Loucy (cell line): ENCODE measurements at regions not wholly inside any gene's neighbourhood (a gene's known extent, or its start where the extent isn't known, plus 50 kb on each side); places are given as distances from the start of the nearest gene placed in this dataset.

Source experiments
- EZH2phosphoT487 ChIP-seq: fragments of 200-600 bp; IDR thresholded peaks from 2 replicates; pipeline ENCODE4 v1.6.1; 2018; ENCODE audit warnings: antibody characterized with exemption, mild to moderate bottlenecking, moderate library complexity, borderline replicate concordance
- TF ChIP-seq, protein P1 (sequence below): fragments of 200-600 bp; sonication (generic); conservative IDR thresholded peaks from 2 replicates; pipeline ENCODE4 v1.5.1; 2014; ENCODE audit warnings: mild to moderate bottlenecking, antibody characterized with exemption, low read length

DNA sequence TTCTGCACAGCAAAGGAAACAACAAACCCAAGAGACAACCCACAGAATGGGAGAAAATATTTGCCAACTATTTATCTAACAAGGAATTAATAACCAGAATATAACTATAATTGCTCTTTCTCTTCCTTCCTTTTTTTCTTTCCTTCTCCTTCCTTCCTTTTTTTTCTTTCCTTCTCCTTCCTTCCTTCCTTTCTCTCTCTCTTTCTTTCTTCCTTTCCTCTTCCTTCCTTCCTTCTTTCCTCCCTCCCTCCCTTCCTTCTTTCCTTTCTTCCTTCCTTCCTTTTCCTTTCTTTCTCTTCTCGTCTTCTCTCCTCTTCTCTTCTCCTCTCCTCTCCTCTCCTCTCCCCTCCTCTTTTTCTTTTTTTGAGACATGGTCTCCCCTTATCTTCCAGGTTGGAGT lies 345.4 kb upstream of the ARRDC4 start:
- TF ChIP-seq, protein P1, sequence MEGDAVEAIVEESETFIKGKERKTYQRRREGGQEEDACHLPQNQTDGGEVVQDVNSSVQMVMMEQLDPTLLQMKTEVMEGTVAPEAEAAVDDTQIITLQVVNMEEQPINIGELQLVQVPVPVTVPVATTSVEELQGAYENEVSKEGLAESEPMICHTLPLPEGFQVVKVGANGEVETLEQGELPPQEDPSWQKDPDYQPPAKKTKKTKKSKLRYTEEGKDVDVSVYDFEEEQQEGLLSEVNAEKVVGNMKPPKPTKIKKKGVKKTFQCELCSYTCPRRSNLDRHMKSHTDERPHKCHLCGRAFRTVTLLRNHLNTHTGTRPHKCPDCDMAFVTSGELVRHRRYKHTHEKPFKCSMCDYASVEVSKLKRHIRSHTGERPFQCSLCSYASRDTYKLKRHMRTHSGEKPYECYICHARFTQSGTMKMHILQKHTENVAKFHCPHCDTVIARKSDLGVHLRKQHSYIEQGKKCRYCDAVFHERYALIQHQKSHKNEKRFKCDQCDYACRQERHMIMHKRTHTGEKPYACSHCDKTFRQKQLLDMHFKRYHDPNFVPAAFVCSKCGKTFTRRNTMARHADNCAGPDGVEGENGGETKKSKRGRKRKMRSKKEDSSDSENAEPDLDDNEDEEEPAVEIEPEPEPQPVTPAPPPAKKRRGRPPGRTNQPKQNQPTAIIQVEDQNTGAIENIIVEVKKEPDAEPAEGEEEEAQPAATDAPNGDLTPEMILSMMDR, result no peak
- TF ChIP-seq EZH2phosphoT487, result no peak
